Mucosa of rectum (tissue), 2 donors: ENCODE measurements at regions not wholly inside any gene's neighbourhood (a gene's known extent, or its start where the extent isn't known, plus 50 kb on each side); places are given as distances from the start of the nearest gene placed in this dataset.

Source experiments
- H3K27ac ChIP-seq, 2 donors: one replicate each; pipeline ENCODE4 v1.7.0; 2013; ENCODE audit warnings: inconsistent platforms in 2 of 2, low read depth in 2 of 2, low read length in 2 of 2
- H3K27me3 ChIP-seq, 2 donors: one replicate each; pipeline ENCODE4 v1.7.0; 2013; ENCODE audit warnings: low read length in 2 of 2; ENCODE audit not compliant: control insufficient read depth in 2 of 2, insufficient read depth in 2 of 2
- H3K36me3 ChIP-seq, 2 donors: one replicate each; pipeline ENCODE4 v1.7.0; 2013; ENCODE audit warnings: low read length in 2 of 2; ENCODE audit not compliant: control insufficient read depth in 2 of 2, insufficient read depth in 2 of 2
- H3K4me1 ChIP-seq, 2 donors: one replicate each; pipeline ENCODE4 v1.7.0; 2013; ENCODE audit warnings: low read length in 2 of 2, mild to moderate bottlenecking in 1 of 2; ENCODE audit not compliant: control insufficient read depth in 2 of 2, insufficient read depth in 2 of 2
- H3K4me3 ChIP-seq, 2 donors: one replicate each; pipeline ENCODE4 v1.7.0; 2013; ENCODE audit warnings: low read length in 2 of 2
- H3K9ac ChIP-seq, 2 donors: one replicate each; pipeline ENCODE4 v1.7.0; 2013; ENCODE audit warnings: low read length in 2 of 2, low read depth in 1 of 2, mild to moderate bottlenecking in 1 of 2
- H3K9me3 ChIP-seq, 2 donors: one replicate each; pipeline ENCODE4 v1.7.0; 2013; ENCODE audit warnings: low read length in 2 of 2; ENCODE audit not compliant: control insufficient read depth in 2 of 2
- donor health status: healthy.
- donor health status: Normal muscosa, but diverticular disease.

DNA sequence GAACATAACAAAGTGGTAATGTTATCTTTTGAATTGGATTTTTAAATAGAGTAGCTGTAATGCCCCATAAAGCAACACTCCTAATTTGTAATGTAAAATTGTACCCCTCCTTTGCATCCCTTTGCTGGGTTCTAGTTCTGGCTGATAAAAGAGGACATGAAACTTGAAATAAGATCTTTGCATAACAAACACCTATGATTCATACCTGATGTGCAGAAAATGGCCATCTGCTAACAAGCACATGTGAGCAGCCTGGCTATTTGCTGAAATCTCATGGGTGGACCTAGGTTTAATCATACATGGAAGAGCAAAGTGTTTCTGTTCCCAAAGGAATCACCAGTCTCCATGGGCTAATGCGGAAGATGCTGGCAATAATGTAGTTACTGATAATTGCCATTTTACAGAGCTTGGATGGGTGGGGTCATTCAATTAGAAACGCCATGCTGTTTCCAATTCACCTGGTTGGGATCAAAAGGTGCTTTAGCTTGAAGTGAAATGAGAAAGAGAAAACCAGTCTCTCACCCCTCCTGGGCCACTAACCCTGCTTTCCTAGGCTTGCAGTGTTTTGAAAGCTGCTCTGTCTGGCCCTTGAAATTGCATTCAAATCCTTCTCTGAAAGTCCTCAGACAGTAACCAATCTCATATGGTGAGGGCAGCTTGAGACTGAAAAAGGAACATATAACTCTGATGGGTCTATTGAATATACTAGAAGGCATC lies 585.1 kb downstream of the TLE4 start:
- no peaks in the 10 kb centered on the region for H3K36me3 ChIP-seq
- H3K27me3 ChIP-seq = no peaks in the 10 kb centered on the region
- no peaks in the 10 kb centered on the region for H3K4me1 ChIP-seq
- H3K27ac ChIP-seq = no peak overlapping the region
- H3K4me3 ChIP-seq = no peak overlapping the region
- no peaks in the 10 kb centered on the region for H3K9me3 ChIP-seq
- no peak overlapping the region for H3K9ac ChIP-seq

DNA sequence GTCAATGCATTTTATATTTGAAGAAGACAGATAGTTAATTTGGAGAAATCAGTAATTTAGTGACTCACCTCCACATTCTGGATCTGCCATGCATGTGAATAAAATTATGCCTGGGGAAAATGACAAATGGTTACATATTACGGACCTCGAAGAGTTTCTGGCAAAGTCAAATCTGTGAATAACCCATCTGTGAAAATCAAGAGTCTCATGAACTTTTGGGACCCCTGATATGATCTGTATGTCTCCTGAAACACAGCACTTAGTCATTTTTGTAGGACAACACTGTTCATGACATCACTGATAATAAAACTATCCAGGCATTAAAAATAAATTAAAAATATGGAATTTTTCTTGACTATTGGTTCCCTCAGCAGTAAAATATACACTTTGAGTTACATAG lies 584.5 kb downstream of the TLE4 start:
- no peaks in the 10 kb centered on the region for H3K36me3 ChIP-seq
- no peak overlapping the region for H3K27ac ChIP-seq
- no peak overlapping the region for H3K4me3 ChIP-seq
- H3K27me3 ChIP-seq = no peaks in the 10 kb centered on the region
- H3K9ac ChIP-seq = no peak overlapping the region
- no peaks in the 10 kb centered on the region for H3K4me1 ChIP-seq
- H3K9me3 ChIP-seq = no peaks in the 10 kb centered on the region

DNA sequence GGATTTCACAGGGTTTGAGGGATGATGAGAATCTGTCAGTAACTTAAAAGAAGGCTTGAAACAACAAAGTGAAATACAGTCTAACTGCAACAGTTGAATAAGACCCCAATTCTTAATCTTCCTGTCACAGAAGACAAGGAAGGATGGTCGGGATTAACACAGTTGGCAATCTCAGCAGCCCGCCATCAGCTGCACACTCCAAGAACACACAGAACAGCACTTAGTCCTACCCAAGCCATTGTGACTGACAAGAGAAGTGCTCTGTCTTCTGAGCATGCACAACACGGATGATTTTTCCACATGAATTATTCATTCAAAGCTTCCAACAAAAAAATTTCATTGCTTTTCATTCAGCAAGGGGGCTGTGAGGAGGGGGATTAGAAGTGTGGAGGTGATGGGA lies 576.1 kb downstream of the TLE4 start:
- Histone ChIP-seq H3K27ac (no peak overlapping the region), H3K27me3 (no peaks in the 10 kb centered on the region), H3K4me1 (no peaks in the 10 kb centered on the region), H3K9me3 (no peaks in the 10 kb centered on the region), H3K4me3 (no peak overlapping the region), H3K9ac (no peak overlapping the region), H3K36me3 (no peaks in the 10 kb centered on the region)

DNA sequence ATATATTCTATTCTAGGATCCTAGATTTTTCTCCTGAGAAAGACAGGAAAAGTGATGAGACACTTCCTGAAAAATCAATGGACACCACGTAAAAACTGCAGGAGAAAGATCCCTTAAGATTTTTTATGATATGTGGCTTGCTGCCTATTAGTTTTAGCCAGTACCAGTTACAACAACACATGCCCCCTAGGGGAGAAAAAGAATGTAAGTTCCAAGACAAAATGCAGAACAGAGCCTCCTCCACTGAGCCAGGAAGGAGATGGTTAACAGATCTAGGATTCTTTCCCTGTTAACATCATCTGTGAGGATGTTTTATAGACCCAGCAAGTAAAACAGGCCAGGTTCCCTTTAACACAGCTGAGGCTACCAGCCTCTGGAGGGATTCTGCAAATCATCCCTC lies 574.7 kb downstream of the TLE4 start:
- no peak overlapping the region for H3K9ac ChIP-seq
- no peaks in the 10 kb centered on the region for H3K36me3 ChIP-seq
- H3K4me3 ChIP-seq = no peak overlapping the region
- H3K27ac ChIP-seq = no peak overlapping the region
- no peaks in the 10 kb centered on the region for H3K9me3 ChIP-seq
- H3K27me3 ChIP-seq = no peaks in the 10 kb centered on the region
- no peaks in the 10 kb centered on the region for H3K4me1 ChIP-seq

DNA sequence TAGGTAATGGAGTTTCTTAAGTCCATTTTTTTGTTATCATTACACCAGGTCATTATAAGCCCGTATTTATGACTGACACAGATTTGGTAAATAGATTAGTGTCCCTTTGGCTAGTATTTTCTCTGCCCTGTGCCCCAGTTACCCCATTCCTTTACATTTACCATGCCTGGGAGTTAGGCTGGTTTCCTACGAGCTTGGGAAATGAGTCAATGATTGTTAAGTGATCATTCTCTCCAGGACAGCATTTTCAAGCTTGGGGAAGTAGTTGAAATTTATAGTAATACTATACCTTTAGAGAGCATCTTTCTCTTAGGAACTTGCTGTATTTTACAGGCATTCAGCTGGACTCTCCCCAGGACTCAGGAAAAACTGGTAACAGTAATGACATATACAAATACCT lies 573.1 kb downstream of the TLE4 start:
- Histone ChIP-seq H3K27me3 (no peaks in the 10 kb centered on the region), H3K27ac (no peak overlapping the region), H3K4me3 (no peak overlapping the region), H3K4me1 (no peaks in the 10 kb centered on the region), H3K9me3 (no peaks in the 10 kb centered on the region), H3K36me3 (no peaks in the 10 kb centered on the region), H3K9ac (no peak overlapping the region)

DNA sequence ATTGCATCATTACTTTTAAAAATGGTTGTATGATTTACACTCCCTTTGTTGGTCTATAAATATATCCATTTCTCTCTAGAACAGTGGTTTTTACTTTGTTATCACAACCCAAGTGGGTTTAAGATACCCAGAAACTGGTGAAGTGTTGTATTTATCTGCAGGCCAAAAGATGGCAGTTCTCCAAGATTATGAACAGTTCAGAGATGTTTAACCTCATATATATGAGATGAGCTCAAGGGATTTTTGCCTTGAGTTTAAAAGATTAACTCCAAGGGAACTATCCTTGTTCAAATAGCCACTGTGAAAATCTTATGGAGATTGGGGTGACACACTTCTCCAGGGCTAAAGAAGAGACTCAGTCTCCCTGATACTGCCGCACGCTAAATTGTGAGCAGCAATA lies 572.6 kb downstream of the TLE4 start:
- Histone ChIP-seq H3K4me3 (no peak overlapping the region), H3K27ac (no peak overlapping the region), H3K9ac (no peak overlapping the region), H3K36me3 (no peaks in the 10 kb centered on the region), H3K9me3 (no peaks in the 10 kb centered on the region), H3K27me3 (no peaks in the 10 kb centered on the region), H3K4me1 (no peaks in the 10 kb centered on the region)

DNA sequence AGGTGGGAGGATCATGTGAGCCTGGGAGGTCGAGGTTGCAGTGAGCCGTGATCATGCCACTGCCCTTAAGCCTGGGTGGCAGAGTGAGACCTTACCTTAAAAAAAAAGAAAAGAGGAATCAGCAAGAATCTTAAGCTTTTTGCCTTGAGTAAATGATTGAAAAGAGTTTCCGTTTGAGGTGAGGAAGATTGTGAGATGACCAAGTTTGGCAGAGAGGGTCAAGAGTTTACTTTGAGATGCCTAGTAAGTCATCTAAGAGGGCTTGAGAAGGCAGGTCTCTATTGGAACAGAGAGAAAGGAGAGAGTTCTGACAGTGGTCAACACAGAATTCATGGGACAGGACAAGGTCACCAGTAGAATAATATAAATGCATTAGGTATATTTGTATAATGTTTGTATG lies 572.1 kb downstream of the TLE4 start:
- H3K9me3 ChIP-seq = no peaks in the 10 kb centered on the region
- no peaks in the 10 kb centered on the region for H3K27me3 ChIP-seq
- H3K4me1 ChIP-seq = no peaks in the 10 kb centered on the region
- H3K27ac ChIP-seq = no peak overlapping the region
- H3K4me3 ChIP-seq = no peak overlapping the region
- no peaks in the 10 kb centered on the region for H3K36me3 ChIP-seq
- no peak overlapping the region for H3K9ac ChIP-seq

DNA sequence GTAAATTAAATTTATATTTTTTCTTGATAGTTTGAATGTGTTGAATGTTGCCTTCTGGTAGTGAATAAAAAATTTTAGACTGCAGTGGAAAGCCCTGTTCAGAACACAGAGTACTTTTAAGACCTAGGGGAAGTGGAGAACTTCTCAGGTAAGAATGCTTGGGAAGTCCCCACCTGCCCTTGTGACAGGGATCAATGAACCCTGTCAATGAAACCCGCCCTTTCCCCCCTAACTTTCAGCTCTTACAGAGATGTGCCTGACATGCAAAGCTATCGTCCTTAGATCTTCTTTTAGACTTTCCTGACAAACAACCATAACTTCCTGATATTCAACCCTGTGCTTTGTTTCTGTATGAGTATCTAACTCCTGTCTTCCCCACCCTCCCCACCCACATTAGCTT lies 562.7 kb downstream of the TLE4 start:
- Histone ChIP-seq H3K27ac (no peak overlapping the region), H3K4me3 (no peak overlapping the region), H3K9me3 (no peaks in the 10 kb centered on the region), H3K9ac (no peak overlapping the region), H3K27me3 (no peaks in the 10 kb centered on the region), H3K4me1 (no peaks in the 10 kb centered on the region), H3K36me3 (no peaks in the 10 kb centered on the region)

DNA sequence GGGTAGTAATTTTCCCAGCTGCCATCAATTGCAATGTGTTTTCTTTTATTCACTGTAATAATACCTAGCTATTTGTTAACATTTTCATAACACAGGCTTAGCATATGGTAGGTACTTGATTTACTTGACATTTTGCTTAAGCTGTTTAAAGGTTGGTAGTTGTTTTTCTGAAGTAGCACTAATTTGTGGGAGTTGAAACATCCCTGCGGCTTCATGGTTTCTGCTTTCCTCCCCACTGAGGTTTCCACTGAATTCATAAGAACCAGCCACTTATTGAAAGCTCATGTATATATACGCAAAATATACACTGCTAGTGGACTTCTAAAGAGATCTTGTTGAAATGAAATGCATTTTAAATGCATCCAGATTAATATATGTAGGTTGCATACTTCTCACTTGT lies 559.9 kb downstream of the TLE4 start:
- Histone ChIP-seq H3K4me1 (no peaks in the 10 kb centered on the region), H3K4me3 (no peak overlapping the region), H3K9me3 (no peaks in the 10 kb centered on the region), H3K27me3 (no peaks in the 10 kb centered on the region), H3K27ac (no peak overlapping the region), H3K36me3 (no peaks in the 10 kb centered on the region), H3K9ac (no peak overlapping the region)

DNA sequence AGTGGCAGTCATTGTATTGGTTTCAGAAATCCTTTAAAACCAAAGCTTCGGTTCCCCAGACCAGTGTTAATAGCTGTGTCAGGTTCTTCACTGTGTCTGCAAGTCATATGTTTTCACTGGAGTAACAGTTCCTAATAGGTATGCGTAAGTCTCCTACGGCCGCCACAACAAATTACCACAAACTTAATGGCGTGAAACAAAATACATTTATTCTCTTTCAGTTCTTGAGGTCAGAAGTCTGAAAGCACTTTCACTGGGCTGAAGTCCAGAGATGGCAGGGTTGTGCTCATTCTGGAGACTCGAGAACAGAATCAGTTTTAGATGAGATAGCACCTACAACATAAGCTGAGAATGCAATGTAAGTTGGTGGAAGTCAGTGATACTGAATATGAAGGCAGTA lies 556.2 kb downstream of the TLE4 start:
- no peak overlapping the region for H3K4me3 ChIP-seq
- no peaks in the 10 kb centered on the region for H3K27me3 ChIP-seq
- H3K9me3 ChIP-seq = no peaks in the 10 kb centered on the region
- no peaks in the 10 kb centered on the region for H3K4me1 ChIP-seq
- no peak overlapping the region for H3K27ac ChIP-seq
- no peaks in the 10 kb centered on the region for H3K36me3 ChIP-seq
- no peak overlapping the region for H3K9ac ChIP-seq
